Stimulated activated CD8-positive, alpha-beta memory T cell treated with anti-CD3 and anti-CD28 coated beads, Interleukin-2, amount 100 ng/mL, for 1 hour (primary cell): ENCODE measurements at regions not wholly inside any gene's neighbourhood (a gene's known extent, or its start where the extent isn't known, plus 50 kb on each side); places are given as distances from the start of the nearest gene placed in this dataset.

Experiments used
- DNase-seq, 2 donors: peaks; one replicate each; pipeline ENCODE4 v3.0.0-alpha.2; 2020; ENCODE audit warnings: low read depth in 2 of 2

GRCh38 chr15:70227147-70227546, 129.4 kb upstream of the TLE3 start:
- DNase-seq: no peak

DNA sequence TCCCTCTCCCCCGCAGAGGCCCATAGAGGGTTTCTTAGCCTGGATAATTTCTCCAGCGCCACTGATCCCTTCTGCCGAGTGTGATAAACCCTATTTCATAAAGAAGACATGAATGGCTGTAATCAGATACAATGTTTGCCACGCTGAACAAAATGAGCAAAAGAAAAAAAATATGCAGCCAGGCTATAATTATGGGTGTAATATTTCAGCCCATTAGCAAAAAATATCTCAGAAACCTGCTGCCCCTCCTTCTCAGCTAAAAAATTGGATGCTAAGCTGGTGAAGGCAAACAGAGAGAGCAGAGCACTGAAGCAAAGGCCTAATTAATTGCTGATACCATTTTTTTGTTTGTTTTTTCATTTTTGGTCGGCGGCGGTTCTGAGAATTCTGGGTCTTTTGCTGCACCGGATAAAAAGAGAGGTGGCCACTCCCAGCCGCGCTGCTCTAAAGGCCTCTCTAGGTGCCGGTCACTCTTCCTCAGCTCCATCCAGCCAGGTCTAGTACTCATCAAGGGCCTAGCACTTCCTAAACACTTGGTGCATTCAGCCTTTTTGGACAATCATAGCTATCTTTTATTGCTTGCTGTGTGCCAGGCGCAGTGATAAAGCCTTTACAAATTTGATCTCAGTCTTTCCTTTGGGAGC, 128.7 kb upstream of the TLE3 start:
- no peak for DNase-seq

DNA sequence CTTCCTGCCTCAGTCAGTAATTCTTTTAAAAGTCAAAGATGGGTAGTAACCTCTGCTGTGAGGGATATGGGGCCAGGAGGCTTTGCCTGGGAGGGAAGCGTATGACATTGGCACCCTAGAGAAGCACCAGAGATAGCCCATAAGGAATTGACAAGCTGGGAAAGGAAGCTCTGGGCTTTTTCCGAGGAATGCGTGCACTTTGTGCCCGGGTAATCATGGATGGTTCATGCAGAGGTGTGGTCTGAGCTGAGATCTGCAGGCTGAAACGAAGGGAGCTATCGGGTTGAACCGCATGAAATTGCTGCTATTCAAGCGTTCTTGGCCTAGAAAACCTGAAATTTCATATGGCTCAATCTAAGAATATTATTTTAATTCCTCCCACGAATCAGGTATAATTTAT, 127.7 kb upstream of the TLE3 start:
- DNase-seq: no peak

DNA sequence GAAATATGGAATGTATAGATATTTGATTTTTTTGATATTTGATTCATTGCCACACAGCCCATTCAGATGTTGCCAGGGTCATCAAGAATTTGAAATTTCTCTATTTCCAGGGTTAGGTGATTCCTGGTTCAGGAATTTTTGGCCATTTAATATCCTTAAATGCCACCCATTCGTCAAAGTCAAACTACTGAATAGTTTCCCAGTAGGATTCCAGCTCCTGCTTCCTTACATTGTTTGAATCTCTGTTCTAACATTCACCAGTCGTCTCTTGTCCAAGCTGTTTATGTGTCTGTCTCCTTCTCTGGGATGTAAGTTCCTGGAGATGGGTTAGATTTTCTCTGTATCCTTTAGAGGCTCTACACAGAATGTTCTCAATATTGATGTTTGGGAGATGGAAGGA, 124.9 kb upstream of the TLE3 start:
- DNase-seq: no peak

DNA sequence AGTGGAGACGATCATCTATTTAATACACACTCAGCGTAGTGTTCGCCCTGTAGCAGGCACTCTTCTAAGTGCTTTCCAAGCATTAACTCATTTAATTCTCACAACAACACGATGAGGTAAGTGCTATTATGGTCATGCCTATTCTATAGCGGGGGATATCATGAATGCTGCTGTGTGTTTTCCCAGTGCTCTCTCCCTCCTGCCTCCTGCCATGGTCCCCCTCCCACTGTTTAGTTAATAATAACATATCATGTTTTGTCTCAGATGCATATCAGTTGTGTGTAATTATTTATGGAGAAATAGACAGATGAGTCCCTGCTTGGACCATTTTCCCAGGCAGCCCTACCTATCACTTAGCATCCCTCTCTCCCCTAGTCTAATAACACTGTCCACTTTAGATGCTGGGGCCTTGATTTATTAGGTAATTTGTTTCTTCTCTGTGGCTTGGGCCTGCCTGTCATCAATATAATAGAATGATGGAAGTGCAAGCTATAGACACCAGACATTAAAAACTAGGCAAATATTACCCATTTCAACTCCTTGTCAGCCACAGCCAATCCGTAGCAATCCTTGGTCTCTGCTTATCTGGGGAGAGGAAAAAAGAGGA, 122.9 kb upstream of the TLE3 start:
- no peak for DNase-seq

DNA sequence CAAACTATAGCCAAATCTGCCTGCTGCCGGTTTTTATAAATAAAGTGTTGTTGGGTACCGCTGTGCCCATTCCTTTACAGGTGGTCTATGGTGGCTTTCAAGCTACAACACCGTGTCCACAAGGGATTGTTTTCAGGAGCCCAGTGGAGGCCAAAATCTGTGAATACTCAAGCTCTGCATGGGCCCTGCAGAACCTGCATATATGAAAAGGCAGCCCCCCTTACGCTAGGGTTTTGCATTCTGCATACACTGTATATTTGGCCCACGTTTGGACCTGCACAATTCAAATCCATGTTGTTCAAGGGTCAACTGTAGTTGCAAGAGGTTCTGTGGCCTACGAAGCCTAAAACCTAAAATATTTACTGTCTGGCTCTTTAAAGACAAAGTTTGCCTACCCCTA, 122.2 kb upstream of the TLE3 start:
- no peak for DNase-seq

- DNase-seq: no peak
Measured at GRCh38 chr15:70219256-70219895, 121.7 kb upstream of the TLE3 start.

DNA sequence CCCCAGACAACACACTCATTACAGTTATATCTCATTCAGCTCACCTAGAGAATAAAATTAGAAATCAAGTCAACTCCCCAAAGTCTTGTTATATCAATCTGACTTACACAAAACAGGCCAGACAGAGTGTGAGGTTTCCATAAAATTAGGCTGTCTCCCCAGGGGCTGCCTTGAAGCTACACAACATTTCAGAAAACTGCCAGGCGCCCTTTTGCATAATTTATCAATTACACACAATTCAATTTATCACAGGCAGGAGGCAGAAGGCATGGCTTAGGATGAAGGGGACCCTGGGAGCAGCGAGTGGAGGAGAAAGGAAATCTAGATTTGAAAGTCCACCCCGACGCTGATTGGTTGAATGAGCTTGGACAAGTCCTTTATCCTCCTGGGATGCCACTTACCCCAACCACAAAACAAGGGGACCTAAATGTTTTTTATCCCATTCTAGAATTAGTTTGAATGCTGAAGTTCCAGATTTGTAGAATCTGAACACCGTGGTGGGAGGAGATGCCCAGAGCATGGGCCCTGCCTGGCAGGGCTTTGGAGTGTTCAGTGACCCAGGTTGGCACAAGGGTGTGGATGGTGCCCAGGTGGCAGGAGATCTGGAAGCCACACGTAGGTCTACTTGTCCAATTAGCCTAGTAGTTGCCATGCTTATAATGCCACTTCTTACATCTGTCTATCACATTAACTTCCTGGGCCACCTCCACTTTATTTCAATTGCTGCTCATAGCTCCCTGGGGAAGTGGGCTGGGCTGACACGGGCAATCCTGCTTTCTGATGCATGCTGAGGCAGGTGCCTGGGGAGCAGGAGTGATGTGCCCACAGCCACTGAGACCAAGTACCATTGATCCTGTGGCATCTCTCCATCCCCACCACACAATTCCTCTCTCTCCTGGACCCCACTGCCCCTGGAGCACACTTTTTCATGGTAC, 119.8 kb upstream of the TLE3 start:
- no peak for DNase-seq

DNA sequence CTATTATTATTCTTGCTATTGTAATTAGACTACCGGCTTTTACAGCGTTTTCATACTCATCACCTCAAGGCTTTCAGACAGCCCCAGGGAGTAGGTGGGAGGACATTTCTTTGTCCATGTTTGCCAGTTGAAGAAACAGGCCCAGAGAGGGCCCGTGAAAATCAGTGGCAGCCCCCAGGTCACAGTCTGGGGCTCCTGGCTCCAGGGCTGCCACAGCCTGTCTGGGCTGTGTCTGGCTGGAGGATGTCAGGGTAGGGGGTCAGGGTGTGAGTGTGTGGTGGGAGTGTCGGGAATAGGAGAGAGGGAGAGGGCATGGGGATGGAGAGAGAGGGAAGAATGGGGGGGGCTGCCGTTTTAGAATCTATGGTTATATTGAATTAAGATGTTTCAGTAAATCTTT, 118.2 kb upstream of the TLE3 start:
- DNase-seq: no peak

DNA sequence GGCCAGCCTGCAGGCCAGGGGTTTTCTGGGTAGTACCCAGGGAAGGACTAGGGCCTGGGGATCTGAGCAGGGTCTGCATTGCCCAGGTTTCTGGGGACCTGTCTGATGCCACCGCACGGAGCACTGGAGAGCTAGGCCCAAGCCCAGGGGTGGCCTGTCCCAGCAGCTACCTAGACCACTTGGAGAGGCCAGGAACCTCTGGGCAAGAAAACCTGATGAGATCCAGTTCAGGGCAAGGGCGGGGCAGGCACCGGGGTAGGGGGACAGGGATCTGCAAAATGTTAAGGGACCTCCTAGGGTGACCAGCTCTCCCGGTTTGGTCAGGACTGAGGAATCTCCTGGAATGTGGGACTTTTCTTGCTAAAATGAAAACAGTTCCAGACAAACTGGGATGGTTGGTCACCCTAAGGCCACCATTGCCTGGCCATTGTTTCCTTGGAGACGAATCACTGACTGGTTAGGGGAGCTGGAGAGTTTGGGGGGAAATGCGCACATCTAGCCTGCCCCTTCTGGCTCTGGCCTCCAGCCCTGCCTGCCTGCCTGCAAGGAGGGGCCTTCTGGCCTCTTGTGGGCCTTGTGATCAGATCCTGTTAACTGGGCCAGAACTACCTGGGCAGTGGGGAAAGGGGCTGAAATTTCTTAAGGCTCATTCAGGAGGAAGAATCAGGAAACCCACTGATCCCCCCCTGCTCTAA, 117.4 kb upstream of the TLE3 start:
- no peak for DNase-seq

DNA sequence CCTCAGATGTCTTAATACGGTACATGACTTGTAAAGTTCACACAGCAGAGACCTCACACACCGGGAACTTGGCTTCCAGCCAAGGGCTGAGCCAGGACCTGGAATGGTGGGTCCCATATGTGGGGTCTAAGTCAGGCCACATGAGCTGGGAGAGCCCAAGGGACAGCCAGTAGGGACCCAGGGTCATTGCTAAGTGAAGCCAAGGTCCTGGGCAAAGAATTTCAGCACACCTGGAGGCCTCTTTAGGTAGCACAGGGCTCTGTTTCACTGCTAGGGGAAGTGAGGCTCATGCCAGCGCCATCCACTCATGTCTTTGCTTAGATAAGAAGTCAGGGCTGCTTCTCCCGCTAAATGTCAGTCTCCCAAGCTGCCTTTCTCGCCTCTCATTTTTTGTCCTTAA, 116.6 kb upstream of the TLE3 start:
- DNase-seq: no peak

GRCh38 chr15:70213794-70214193, 116.1 kb upstream of the TLE3 start:
- DNase-seq: no peak

DNA sequence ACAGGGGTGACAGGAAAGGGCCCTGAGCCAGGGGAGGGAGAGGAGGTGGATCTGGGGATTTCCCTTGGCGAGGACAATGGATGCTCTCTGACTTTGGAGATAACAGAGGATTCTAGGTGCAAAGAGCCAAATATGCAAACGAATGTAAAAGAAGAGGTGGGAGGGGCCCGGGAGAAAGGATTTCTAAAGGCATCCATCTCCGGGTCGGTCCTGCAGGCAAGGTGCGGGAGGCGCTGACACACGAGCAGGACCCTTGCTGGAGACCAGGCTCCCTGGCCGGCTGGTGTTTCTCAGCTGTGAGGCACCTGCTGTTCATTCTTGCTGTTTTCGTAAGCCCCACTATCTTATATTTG, 115.2 kb upstream of the TLE3 start:
- DNase-seq: no peak

- DNase-seq: no peak
Measured at GRCh38 chr15:70212286-70212962, 114.7 kb upstream of the TLE3 start.

DNA sequence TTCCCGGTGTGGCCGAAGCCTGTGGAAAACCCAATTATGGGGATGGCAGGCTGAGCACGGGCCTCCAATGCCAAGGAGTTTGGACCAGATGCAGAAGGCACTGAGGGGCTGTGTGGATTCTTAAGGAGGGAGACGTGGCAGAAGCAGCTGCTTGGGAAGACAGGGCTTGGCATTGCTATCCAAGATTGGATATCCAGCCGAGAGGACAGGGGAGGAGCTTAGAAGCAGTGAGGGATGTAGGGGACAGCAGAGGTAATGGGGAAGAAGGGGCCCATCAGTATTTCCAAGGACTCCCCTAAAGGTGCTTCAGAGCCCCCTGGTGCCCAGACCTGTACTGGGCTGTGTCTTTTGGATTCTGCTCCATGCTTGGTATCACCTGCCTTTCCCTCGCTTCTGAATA, 112.8 kb upstream of the TLE3 start:
- no peak for DNase-seq

- DNase-seq: no peak
Measured at GRCh38 chr15:70210076-70210475, 112.4 kb upstream of the TLE3 start.

DNA sequence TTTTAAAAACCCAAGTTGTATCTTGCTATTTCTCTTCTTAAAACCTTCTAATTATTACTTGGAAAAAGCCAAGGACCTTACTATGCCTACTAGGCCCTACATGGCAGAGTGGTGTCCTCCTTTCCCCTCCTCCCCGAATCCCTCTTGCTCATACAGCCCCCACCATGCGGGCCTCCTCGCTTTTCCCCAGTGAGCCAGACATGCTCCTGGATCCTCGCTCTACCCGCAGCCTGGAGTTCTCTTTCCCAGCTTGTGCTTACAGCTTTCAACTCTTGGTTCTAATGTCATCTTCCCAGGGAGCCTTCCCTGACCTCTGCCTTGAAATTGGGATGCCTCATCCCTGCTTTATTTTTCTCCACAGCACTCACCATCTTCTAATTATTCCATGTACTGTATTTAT, 111.8 kb upstream of the TLE3 start:
- DNase-seq: no peak

- DNase-seq: no peak
Measured at GRCh38 chr15:70208332-70208731, 110.6 kb upstream of the TLE3 start.

DNA sequence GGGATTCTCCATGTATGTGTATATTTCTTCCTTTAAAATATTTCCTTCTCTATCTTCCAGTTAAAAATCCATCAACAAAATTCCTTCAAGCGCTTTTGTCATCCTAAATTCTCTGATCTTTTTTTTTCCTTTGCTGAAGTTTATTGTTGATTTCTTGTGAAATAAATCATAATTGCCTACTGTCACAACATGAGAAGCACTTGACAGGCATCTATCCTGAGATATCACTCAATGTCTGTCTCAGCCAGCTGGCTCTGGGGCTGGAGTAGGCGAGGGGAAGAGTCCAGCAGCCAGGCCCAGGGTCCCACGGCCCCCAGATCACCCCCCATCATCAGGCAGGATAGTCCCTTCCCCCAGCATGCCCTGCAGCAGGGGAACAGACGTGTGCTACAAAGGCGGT, 109.0 kb upstream of the TLE3 start:
- DNase-seq: no peak

- DNase-seq: no peak
Measured at GRCh38 chr15:70204652-70205051, 106.9 kb upstream of the TLE3 start.

DNA sequence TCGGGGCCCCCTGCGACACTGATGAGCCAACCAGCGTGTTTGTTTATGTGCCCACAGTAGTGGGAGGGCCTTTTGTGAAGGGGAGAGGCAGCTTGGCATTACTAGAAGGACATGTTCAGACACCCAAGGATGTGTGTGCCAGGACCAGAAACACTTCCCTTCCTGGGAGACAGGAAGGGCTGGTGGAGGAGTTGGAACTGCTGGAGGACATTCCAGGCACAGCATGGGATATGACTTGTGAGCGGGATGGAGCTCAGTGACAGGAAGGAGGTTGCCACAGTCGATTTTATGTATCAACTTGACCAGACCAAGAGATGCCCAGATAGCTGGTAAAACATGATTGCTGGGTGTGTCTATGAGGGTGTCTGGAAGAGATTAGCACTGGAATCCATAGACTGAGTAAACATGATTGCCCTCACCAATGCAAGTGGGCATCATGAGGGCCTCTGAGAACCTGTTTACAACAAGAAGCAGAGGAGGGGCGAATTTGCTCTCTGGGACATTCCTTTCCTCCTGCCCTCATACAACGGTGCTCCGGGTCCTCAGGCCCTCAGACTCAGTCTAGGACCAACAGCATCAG, 106.4 kb upstream of the TLE3 start:
- no peak for DNase-seq
